ENCODE measurements at regions not wholly inside any gene's neighbourhood (a gene's known extent, or its start where the extent isn't known, plus 50 kb on each side); places are given as distances from the start of the nearest gene placed in this dataset.
"Not testable (repeated sequence)": the region's sequence is repeated elsewhere in the genome, so short reads cannot be mapped to it uniquely, and the experiment has no call there.

DNA sequence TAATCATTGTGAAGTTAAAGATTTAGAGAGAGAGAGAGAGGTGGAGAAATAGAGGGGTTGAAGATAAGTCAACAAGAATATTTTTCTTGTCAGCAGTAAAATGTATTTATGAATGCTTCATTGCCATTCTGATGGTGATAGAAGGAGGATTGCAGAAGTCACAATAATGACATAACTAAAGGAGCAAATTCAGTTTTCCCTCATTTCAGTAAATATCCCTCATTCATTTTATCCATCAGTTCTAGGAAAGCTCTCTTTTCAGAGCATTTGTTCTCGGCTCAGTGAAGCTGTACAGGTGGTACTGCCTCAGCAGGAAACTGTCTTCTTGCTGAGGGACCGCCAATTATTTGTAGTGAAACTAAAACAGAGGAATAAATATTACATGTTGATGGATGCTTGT, 681.4 kb downstream of the CETN3 start:
- no peak for DNase-seq (ENCODE audit: low spot score)

DNA sequence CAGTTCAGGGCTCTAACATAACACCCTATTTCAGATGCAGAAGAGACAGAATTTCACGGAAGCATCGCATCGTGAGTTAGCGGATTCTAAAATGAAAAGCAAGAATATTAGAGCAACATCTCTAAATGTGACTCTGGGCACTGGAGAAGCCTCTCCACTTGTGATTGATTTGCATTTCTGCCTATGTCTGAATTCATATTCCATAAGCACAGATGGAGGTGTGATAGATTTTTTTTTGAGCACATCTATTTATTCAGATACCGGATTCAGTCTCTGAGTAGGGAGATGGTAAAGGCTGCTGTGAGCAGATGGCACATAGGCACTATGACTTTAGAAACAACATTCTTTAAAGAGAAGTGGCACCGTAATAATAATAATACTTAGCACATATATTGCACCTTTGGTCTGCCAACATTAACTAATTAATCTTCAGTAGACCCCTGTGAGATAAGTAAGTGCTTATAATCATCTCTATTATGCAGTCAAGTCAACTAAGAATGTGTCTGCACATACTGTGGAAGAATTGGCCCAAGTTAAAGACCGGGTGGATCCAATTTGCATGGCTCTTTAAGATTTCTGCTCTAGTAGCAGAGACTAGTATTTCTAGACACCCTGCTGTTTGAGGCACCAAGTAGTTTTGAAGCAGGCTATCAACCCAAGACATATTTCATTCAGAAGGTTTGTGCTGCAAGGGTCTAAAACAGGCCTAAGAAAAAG, 685.0 kb downstream of the CETN3 start:
- no peak for DNase-seq (ENCODE audit: low spot score)

DNA sequence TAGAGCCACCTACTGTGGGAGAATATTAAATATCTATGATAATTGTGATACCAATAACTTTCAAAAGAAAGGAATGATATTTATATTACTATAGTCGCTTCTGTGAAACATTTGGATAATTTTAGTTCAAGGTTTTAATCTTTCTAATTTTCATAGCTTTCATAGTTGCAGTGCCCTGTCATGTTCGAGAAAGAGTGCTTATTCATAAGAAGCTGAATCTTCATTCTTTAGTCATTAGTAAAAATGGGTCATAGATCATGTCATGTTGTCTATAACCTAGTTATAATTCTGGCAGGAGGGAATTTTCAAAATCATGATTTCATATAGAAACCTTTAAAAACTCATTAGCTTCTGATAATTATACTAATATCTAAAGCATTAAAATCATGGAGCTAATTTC, 685.6 kb downstream of the CETN3 start:
- no peak for DNase-seq (ENCODE audit: low spot score)

DNA sequence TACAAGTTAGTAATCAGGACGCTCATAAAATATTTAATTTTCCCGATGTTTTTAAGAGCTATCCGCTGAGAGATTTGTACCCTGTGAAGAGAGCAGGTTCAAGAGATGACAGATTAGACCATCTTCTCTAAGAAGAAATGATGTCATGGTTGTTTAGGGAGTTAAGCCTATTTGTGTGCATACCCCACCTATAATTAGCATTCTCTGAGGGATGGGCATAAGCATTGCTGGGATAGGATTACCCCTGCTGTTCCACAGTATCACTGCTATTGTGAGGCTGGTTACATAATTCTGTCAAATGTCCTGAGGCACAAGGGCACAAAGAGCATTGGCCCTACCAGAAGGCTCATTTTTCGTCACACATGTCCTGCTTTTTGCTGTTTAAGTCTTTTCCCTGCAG, 687.0 kb downstream of the CETN3 start:
- DNase-seq (ENCODE audit: low spot score), result no peak

DNA sequence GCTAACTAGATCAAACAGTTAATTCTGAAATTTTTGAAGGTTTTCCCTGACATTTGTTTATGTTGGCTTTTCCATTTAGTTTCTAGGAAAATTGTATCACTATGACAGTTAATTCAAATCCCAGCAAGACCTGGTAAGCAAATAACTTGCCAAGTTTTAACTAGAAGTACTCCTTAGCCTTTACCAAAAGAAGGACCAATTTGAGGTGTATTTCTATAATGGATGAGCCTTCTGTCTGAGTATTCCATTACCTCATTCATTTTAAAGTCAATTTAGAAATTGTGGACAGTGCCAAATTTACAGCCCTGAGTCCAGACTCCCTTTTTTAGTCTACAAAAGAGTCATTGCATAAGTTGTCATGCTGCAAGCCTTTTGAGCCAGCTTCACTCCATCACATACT, 687.6 kb downstream of the CETN3 start:
- DNase-seq (ENCODE audit: low spot score), result no peak

DNA sequence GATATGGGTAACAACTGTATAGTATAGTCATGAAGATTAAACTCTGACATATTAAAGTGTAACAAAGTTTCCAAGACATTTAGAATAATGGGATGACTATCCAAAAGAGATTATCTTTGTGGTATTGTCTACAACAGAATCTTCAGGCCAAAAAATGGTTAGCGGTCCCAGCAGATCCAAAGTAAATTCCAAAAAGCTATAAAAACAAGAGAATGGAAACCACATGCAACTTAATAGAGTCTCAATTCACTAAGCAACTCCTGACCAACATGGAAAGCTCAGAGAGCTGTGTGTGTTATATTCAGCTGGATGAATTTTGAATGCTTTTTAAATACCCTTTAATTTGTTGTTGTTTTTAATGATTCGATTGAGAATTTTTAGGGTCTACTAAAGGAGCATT, 688.2 kb downstream of the CETN3 start:
- DNase-seq (ENCODE audit: low spot score), result no peak

DNA sequence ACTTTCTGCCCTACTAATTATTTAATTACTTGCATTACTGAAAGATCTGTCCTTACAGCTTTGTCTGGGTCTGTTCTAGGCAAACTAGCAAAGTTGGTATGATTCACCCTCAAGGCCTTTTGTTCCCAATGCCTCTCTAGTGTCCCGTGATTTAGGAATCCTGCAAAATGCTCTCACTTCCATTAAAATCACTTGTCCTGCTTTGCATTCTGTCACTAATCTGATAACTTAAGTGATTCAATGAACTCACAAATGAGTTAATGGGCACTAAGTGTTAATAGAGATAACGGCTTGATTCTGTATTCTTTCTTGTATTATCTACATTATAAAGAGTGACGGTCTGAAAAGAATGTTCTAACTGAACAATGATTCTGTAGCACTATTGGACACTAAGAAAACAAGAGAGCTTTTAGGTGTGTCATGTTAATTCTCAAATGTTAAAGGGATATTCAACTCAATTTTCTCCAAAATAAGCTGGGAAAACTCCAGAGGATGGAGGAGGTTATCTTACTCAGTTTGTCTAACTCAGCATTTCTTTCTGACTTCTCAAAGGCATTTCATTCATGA, 697.3 kb downstream of the CETN3 start:
- no peak for DNase-seq (ENCODE audit: low spot score)

DNA sequence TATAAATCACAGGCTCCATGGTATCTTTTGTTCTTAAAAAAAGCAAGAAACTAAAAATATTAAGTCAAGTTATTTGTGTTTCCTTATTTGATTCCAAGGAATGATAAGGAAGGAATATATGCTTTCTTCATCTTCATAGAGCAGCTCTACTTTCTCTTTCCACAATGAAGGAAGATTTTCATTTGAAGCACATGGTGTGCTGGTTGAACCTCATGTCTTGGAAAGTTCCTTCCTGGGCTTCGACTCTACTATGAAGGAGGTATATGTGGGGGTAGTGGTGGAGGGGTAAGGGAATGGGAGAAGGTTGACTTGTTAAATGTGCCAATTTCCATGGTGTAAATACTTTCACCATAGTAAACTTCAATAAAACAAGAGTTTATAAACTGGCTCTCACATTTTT, 698.0 kb downstream of the CETN3 start:
- DNase-seq (ENCODE audit: low spot score), result no peak

DNA sequence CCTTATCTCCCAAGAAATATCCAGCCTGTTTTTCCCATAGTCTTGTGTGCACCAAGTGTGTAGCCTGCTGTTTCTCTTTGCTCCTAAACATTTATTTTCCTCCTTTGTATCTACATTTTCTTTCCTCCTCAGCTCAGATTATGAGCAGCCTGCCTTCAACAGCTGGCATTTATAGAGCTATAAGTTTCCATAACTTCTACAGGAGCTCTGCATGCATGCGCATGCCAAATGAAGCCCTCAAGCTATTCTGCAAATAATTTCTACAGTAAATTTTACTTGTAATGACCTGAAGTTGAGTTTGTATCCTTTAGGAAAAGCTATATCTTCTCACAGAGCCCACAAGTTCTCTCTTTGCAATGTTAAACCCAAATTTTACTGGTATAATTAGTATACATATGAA, 699.5 kb downstream of the CETN3 start:
- no peak for DNase-seq (ENCODE audit: low spot score)

DNA sequence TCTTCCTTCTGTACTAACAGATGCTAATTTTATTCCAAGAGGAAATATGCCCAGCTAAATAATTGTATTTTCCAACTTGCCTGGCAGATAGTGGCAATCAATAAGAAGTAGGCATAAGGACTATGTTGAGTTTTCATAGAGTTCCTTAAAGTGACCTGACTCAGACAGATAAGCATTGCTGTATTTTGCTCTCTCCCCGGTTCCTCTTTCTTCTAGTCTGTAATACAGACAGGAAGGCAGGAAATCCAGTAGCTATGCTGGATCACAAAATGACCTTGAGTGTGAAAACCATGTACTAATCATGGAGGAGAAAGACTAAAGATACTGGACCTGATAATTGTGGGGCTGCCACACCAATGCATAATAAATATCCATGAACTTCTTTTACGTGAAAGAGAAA, 701.7 kb downstream of the CETN3 start:
- DNase-seq (ENCODE audit: low spot score), result no peak

DNA sequence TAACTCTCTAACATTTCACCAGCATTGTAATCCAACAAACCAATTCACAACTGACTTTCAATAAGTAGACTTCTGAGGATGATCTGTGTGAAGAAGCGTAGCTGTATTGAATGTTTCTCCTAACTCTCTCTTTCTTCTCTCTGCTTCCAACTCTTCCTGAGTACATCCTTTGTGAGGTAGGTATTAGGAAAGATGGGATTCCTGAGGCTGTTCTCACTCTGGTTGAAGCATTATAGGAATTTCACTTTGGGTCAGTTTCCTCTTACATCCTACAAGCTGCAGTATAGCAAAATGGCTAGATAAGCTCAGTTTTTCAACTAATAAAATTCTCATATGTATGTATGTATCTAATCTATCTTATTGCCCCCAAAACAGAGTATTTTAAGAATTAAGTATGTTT, 702.8 kb downstream of the CETN3 start:
- DNase-seq (ENCODE audit: low spot score), result no peak

DNA sequence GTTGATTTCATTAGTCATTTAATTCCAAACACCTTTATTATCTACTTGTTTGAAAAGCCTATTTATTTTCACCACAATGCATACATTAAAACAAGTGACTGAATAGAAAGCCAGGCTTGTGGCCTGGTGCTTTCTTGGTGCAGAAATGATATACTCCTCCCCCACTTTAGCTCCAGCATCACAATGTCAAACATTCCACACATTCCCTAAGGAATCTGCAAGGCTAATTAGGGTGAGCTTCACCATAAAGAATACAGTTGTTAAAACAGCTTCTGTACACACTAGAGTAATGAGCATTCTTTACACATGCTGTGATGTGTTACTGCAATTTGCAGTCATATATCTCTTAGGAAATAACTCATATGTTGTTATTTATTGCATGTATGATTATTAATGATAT, 705.7 kb downstream of the CETN3 start:
- DNase-seq (ENCODE audit: low spot score), result no peak

DNA sequence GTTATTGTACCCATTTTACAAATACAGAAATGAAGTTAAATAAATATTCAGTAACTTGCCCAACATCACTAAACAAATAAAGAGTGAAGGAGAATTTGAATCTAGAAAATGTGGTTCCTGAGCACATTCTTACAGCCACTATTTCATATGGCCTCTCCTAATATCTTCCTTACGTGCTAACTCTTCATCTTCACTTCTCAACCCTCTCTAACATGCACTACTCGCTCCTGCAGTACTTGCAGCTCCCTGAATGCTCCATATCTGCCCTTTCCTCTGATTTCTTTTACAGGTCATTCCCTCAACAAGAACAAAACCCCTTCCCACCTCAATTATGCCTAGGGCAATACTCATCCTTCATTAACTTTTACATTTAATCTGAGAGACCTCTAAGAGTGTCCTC, 711.5 kb downstream of the CETN3 start:
- DNase-seq (ENCODE audit: low spot score), result no peak

DNA sequence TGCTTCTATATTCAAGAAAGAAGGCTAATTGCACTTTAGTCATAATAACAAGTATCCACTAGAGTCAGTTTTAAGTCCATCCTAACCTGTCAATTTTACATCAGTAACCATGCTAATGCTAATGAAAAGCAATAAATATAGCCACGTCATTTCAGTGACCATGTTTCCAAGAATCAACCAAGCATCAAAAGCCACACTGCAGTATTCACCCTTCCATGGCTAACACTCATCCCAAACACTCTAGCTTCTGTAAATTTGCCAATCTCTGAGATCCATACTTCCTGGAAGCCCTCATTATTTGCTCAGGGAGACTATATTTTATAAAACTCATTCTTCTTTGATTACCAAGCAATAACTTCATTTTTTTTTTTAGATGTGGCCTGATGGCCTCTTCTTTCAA, 712.0 kb downstream of the CETN3 start:
- no peak for DNase-seq (ENCODE audit: low spot score)

DNA sequence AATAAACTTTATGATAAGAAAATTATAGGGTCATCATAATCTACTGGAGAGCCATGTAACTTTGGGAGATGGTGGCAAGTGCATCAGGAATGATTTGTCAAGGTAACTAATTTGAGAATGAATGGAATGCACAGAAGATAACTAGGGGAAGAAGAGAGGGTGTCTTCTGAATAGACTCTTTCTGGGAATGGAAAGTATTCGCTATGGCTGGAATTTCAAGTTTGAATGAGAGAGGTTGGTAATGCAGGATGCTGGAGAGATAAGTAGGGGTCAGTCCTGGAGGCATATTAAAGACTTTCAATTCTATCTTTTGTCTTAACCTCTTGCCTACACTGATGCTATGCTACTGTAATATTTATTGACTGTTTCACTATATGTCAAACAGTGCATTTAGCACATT, 714.2 kb downstream of the CETN3 start:
- no peak for DNase-seq (ENCODE audit: low spot score)

DNA sequence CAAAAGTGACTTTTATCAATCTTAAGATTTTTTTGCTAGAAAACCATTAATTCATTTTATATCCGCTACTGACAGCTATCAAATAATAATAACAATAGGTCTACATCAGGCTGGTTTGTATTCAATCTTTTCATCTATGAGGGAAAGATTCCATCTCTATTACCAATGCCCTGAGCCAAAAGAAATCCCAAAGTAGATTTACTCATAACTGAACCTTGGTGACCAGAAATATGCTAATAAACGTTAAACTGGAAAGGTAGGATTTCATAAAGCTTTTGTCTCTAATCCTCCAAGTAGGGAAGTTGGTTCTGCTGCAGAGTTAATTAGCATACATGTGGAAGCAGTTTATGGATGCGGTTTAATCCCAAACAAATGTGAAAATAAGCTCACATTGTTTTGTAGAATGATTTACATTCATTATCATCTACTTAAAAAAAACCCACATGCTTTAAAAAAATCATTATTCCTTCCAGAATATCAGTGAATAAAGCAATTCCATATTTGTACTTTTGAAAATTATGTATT, 715.5 kb downstream of the CETN3 start:
- no peak for DNase-seq (ENCODE audit: low spot score)

DNA sequence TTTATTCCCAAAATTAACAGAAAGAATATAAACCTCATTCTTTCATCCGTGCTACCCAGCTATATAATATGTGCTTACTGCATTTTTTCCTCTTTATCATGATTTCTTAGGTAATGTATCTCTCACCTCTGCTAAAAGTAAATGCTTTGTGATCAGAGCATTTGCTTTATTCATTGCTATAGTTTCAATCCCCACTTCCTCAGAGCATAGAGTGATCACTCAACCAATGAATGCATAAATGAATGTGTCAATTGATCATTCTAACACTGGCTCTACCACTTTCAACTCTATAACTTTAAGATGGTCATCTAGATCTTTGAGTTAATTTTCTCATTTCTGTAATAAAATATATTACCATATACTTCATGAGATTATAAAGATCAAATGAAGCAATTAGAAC, 719.2 kb downstream of the CETN3 start:
- no peak for DNase-seq (ENCODE audit: low spot score)

DNA sequence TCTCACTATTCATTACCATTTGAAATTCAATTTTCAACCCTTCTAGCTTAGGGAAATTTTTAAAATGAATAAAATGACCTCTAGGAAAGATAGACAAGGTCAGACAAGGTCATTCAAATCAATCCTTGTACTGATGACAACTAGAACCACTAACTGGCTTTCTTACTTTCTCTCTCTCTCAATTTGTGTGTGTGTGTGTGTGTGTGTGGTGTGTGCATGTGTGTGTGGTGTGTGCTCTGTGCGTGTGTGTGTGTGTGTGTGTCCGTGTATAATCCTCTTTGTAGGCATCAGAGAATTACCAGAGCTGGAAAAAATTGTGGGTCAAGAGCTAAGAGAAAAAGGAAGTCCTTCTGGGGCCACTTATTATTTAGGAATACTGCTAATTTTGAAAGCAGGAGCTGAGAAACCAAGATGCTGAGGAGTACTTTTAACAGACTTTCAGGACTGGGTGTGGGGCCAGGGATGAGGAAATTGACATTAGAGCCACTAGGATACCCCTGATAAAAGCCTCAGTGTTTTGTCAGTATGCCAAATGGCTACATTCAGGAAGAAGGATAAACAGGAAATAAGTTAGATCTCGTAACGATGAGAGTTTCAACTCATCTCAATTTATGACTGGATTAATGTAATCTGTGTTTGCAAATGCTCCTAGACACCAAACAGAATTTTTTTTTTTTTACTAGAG, 723.3 kb downstream of the CETN3 start:
- DNase-seq (ENCODE audit: low spot score), result no peak

DNA sequence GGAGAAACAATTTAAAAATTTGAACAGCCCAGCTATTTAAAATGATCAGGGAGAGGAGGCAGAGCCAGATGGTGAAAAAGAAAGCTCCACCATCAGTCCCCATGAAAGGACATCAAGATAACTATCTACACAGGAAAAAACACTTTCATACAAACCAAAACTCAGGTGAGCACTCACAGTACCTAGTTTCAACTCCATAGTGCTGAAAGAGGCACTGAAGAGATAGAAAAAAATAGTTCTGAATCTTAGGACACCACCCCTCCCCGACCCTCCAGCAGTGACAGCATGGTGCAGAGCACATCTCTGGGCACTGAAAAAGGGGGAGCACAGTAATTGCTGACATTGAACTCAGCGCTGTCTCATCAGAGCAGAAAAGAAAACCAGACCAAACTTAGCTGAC, 732.9 kb downstream of the CETN3 start:
- DNase-seq (ENCODE audit: low spot score), result no peak

DNA sequence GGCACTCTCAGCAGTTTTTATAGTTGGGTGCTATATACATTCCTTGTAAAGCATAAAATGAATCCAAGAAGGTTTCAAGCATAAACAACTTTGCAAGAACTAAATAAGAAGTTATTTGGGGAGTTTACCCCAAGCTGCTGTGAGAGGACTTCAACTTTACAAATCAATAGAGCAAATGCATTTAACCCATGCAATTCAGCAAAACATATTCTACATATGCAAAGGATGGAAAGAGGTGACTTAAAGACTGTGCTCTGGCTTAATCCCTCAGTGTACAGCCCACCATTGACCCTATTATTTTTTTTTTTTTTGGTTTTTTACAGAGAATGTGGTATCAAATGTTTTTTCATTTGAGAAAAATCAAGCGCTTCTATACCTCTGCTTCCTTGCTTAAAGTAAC, 736.5 kb downstream of the CETN3 start:
- no peak for DNase-seq (ENCODE audit: low spot score)

DNA sequence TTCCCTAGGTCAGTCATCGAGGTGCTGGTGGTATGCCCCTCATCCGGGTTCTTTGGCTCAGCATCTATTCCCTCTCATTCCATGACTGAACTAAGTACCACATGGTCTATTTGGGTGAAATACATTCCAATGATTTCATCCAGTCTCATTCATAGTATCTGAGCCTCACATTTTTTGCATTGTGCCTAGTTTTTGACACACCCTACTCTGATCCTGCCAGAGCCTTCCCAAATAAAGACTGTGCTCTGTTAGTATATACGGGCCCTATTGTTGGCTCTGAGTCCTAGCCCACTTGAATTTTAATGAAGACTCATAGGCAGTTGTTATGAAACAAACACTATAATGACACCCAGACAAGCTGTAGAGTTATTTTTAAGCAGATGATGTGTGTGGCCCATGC, 740.7 kb downstream of the CETN3 start:
- no peak for DNase-seq (ENCODE audit: low spot score)

DNA sequence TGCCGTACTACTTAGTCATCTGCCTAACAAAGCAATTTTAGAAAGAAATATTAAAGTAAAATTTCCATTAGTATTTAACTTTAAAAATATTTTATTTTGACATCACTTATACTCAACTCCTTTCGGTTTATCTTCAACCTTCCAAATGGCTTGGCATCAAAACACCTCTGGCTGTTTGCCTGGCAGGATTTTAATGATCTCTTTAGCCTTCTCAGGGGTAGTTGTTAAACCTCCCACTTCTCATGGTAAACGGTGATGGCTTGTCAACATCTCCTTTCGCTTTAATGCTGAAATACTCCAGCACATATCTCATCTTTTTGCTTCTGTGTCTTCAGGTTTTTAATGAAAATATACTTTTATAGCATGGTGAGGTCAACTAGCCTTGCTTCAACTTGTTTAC, 747.1 kb downstream of the CETN3 start:
- DNase-seq (ENCODE audit: low spot score), result no peak

DNA sequence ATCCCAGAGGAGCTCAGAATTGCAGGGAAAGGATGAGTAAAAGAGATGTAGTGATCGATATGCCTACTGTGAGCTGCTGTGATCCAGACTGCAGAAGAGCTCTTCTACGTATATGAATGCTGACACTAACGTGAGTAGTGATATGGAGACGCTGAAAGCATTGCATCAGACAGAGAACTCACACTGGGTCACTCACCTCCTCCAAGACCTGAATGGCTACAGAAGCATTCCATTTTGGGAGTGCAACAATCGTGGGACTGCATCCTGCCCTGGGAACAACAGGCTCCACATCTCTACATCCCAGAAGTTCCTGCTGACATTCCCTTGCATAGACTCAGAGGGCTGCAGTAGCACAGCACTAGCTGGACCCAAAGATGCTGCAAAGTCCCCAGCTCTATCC, 755.9 kb upstream of the MEF2C start:
- DNase-seq (ENCODE audit: low spot score), result no peak

DNA sequence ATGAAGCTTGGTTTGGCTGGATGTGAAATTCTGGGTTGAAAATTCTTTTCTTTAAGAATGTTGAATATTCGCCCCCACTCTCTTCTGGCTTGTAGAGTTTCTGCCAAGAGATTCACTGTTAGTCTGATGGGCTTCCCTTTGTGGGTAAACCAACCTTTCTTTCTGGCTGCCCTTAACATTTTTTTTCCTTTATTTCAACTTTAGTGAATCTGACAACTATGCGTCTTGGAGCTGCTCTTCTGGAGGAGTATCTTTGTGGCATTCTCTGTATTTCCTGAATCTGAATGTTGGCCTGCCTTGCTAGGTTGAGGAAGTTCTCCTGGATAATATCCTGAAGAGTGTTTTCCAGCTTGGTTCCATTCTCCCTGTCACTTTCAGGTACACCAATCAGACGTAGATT, 751.2 kb upstream of the MEF2C start:
- not testable (repeated sequence) for DNase-seq (ENCODE audit: low spot score)
